ENCODE measurements at regions not wholly inside any gene's neighbourhood (a gene's known extent, or its start where the extent isn't known, plus 50 kb on each side); places are given as distances from the start of the nearest gene placed in this dataset.

- no peak for DNase-seq
Measured at GRCh38 chr9:135221576-135221950, 134.1 kb downstream of the OLFM1 start.

- no peak for DNase-seq
Measured at GRCh38 chr9:135221951-135222631, 134.6 kb downstream of the OLFM1 start.

- DNase-seq: no peak
Measured at GRCh38 chr9:135222881-135223760, 135.7 kb downstream of the OLFM1 start.

GRCh38 chr9:135223831-135224230 is 136.4 kb downstream of the OLFM1 start:
- DNase-seq: no peak

GRCh38 chr9:135224286-135224877 is 136.9 kb downstream of the OLFM1 start:
- no peak for DNase-seq

GRCh38 chr9:135224921-135225541 is 137.6 kb downstream of the OLFM1 start:
- no peak for DNase-seq

- DNase-seq: no peak
Measured at GRCh38 chr9:135225619-135226228, 138.3 kb downstream of the OLFM1 start.

GRCh38 chr9:135226369-135227050 is 139.0 kb downstream of the OLFM1 start:
- DNase-seq: no peak

GRCh38 chr9:135227641-135228251 is 140.3 kb downstream of the OLFM1 start:
- no peak for DNase-seq

- no peak for DNase-seq
Measured at GRCh38 chr9:135228345-135228982, 141.0 kb downstream of the OLFM1 start.

- DNase-seq: no peak
Measured at GRCh38 chr9:135228983-135229625, 141.6 kb downstream of the OLFM1 start.

- DNase-seq: no peak
Measured at GRCh38 chr9:135229701-135230385, 142.4 kb downstream of the OLFM1 start.

- DNase-seq: no peak
Measured at GRCh38 chr9:135230386-135230765, 142.9 kb downstream of the OLFM1 start.

- DNase-seq: no peak
Measured at GRCh38 chr9:135230817-135231520, 143.5 kb downstream of the OLFM1 start.

- no peak for DNase-seq
Measured at GRCh38 chr9:135239100-135239768, 151.8 kb downstream of the OLFM1 start.

GRCh38 chr9:135239769-135240141 is 152.3 kb downstream of the OLFM1 start:
- DNase-seq: no peak

GRCh38 chr9:135240222-135240621 is 152.8 kb downstream of the OLFM1 start:
- no peak for DNase-seq

- no peak for DNase-seq
Measured at GRCh38 chr9:135240871-135241311, 153.4 kb downstream of the OLFM1 start.
